Hepatocyte (in vitro differentiated cells): ENCODE measurements at regions not wholly inside any gene's neighbourhood (a gene's known extent, or its start where the extent isn't known, plus 50 kb on each side); places are given as distances from the start of the nearest gene placed in this dataset.

Experiments
- DNase-seq: peaks from one replicate; pipeline ENCODE4 v3.0.0-alpha.2; 2016; ENCODE audit warnings: low spot score
- H2AFZ ChIP-seq: fragments of 200-600 bp; sonication (generic); 2 replicates; pipeline ENCODE4 v1.6.0; 2016; ENCODE audit warnings: antibody characterized with exemption, mild to moderate bottlenecking
- H3K27ac ChIP-seq: fragments of 200-600 bp; sonication (generic); 2 replicates; pipeline ENCODE4 v1.5.1; 2016; ENCODE audit warnings: mild to moderate bottlenecking
- H3K27me3 ChIP-seq: fragments of 200-600 bp; sonication (generic); 2 replicates; pipeline ENCODE4 v1.6.1; 2016
- H3K36me3 ChIP-seq: fragments of 200-600 bp; sonication (generic); replicated peaks from 2 replicates; pipeline ENCODE4 v1.5.1; 2016; ENCODE audit warnings: low read depth; ENCODE audit not compliant: insufficient read depth
- H3K4me1 ChIP-seq: fragments of 200-600 bp; sonication (generic); 2 replicates; pipeline ENCODE4 v1.5.1; 2016; ENCODE audit warnings: mild to moderate bottlenecking, moderate library complexity; ENCODE audit not compliant: insufficient read depth
- H3K4me2 ChIP-seq: fragments of 200-600 bp; sonication (generic); 2 replicates; pipeline ENCODE4 v1.6.0; 2016
- H3K4me3 ChIP-seq: fragments of 200-600 bp; sonication (generic); 2 replicates; pipeline ENCODE4 v1.5.1; 2016; ENCODE audit warnings: mild to moderate bottlenecking
- H3K79me2 ChIP-seq: fragments of 200-600 bp; sonication (generic); 2 replicates; pipeline ENCODE4 v1.6.0; 2017; ENCODE audit warnings: mild to moderate bottlenecking
- H3K9me2 ChIP-seq: fragments of 200-600 bp; sonication (generic); replicated peaks from 2 replicates; pipeline ENCODE4 v1.6.0; 2017; ENCODE audit warnings: mild to moderate bottlenecking; ENCODE audit not compliant: insufficient read depth
- H3K9me3 ChIP-seq: fragments of 200-600 bp; sonication (generic); 2 replicates; pipeline ENCODE4 v1.5.1; 2016; ENCODE audit warnings: low read depth, mild to moderate bottlenecking
- H4K20me1 ChIP-seq: fragments of 200-600 bp; sonication (generic); 2 replicates; pipeline ENCODE4 v1.6.0; 2016; ENCODE audit warnings: mild to moderate bottlenecking; ENCODE audit not compliant: insufficient read depth, poor library complexity, severe bottlenecking
- CTCF ChIP-seq: fragments of 200-600 bp; sonication (generic); IDR thresholded peaks from 2 replicates; pipeline ENCODE4 v1.5.1; 2016; ENCODE audit warnings: antibody characterized with exemption, mild to moderate bottlenecking; ENCODE audit not compliant: poor library complexity
- EZH2 ChIP-seq: fragments of 200-600 bp; sonication (generic); IDR thresholded peaks from 2 replicates; pipeline ENCODE4 v1.6.1; 2016; ENCODE audit warnings: antibody characterized with exemption, mild to moderate bottlenecking, borderline replicate concordance
- EZH2phosphoT487 ChIP-seq: fragments of 200-600 bp; sonication (generic); IDR thresholded peaks from one replicate; pipeline ENCODE4 v1.6.1; 2018; ENCODE audit warnings: antibody characterized with exemption, mild to moderate bottlenecking, low read depth, moderate library complexity; ENCODE audit not compliant: unreplicated experiment, severe bottlenecking
- WGBS: methylation state at CpG from one replicate; pipeline ENCODE4 v1.1.6; 2016; ENCODE audit warnings: low lambda C conversion rate; ENCODE audit errors: missing lambda C conversion rate; 5-methylcytosine and 5-hydroxymethylcytosine counted together

GRCh38 chr13:111632906-111633305 is 312.5 kb downstream of the TEX29 start:
- H2AFZ ChIP-seq, result no peak overlapping the region
- 8% methylated on average over 9 of the region's 9 CpGs for WGBS

GRCh38 chr13:111633401-111633800 is 313.0 kb downstream of the TEX29 start:
- no peaks in the 10 kb centered on the region for H3K79me2 ChIP-seq
- no peak for TF ChIP-seq EZH2
- TF ChIP-seq EZH2phosphoT487, result no peak
- no peak for TF ChIP-seq CTCF
- no peak overlapping the region for H2AFZ ChIP-seq
- 81% methylated on average over 4 of the region's 4 CpGs for WGBS
- H3K27ac ChIP-seq, result no peak overlapping the region
- H3K4me1 ChIP-seq, result no peaks in the 10 kb centered on the region
- H3K36me3 ChIP-seq, result no peaks in the 10 kb centered on the region
- peaks cover 19% of the 10 kb centered on the region for H3K27me3 ChIP-seq
- no peaks in the 10 kb centered on the region for H4K20me1 ChIP-seq
- H3K9me3 ChIP-seq, result no peaks in the 10 kb centered on the region
- no peak for DNase-seq
- H3K4me2 ChIP-seq, result no peak overlapping the region
- H3K9me2 ChIP-seq, result no peaks in the 10 kb centered on the region
- H3K4me3 ChIP-seq, result no peak overlapping the region

More at GRCh38 chr13:111632906-111633305, 312.5 kb downstream of the TEX29 start:
- H3K27me3 ChIP-seq, result peaks cover 20% of the 10 kb centered on the region
- no peaks in the 10 kb centered on the region for H3K9me3 ChIP-seq
- no peaks in the 10 kb centered on the region for H3K36me3 ChIP-seq
- no peaks in the 10 kb centered on the region for H3K4me1 ChIP-seq
- no peaks in the 10 kb centered on the region for H3K9me2 ChIP-seq
- TF ChIP-seq EZH2 (no peak), CTCF (no peak), EZH2phosphoT487 (no peak)
- no peaks in the 10 kb centered on the region for H3K79me2 ChIP-seq
- H3K27ac ChIP-seq, result no peak overlapping the region
- H3K4me2 ChIP-seq, result peak overlapping the region; percentile 44
- peak; percentile 13 for DNase-seq
- H3K4me3 ChIP-seq, result no peak overlapping the region
- no peaks in the 10 kb centered on the region for H4K20me1 ChIP-seq

GRCh38 chr13:111634410-111634809 is 314.0 kb downstream of the TEX29 start:
- Histone ChIP-seq H3K4me2 (no peak overlapping the region), H3K27me3 (peaks cover 19% of the 10 kb centered on the region), H4K20me1 (no peaks in the 10 kb centered on the region), H2AFZ (no peak overlapping the region), H3K79me2 (no peaks in the 10 kb centered on the region), H3K27ac (no peak overlapping the region), H3K9me2 (no peaks in the 10 kb centered on the region), H3K36me3 (no peaks in the 10 kb centered on the region), H3K9me3 (no peaks in the 10 kb centered on the region), H3K4me1 (no peaks in the 10 kb centered on the region), H3K4me3 (no peak overlapping the region)
- TF ChIP-seq EZH2 (no peak), CTCF (no peak), EZH2phosphoT487 (no peak)
- WGBS, result 61% methylated on average over 8 of the region's 8 CpGs
- no peak for DNase-seq

- H3K4me2 ChIP-seq, result no peak overlapping the region
- H3K9me3 ChIP-seq, result no peaks in the 10 kb centered on the region
- H3K4me1 ChIP-seq, result no peaks in the 10 kb centered on the region
- DNase-seq, result no peak
- 93% methylated on average over 9 of the region's 9 CpGs for WGBS
- H3K27ac ChIP-seq, result no peak overlapping the region
- no peak overlapping the region for H3K4me3 ChIP-seq
- peaks cover 10% of the 10 kb centered on the region for H3K27me3 ChIP-seq
- H3K9me2 ChIP-seq, result no peaks in the 10 kb centered on the region
- TF ChIP-seq CTCF (no peak), EZH2 (no peak), EZH2phosphoT487 (no peak)
- no peaks in the 10 kb centered on the region for H3K36me3 ChIP-seq
- H3K79me2 ChIP-seq, result no peaks in the 10 kb centered on the region
- no peak overlapping the region for H2AFZ ChIP-seq
- no peaks in the 10 kb centered on the region for H4K20me1 ChIP-seq
Observed at GRCh38 chr13:111636271-111636670, 315.8 kb downstream of the TEX29 start.
